ENCODE measurements at regions not wholly inside any gene's neighbourhood (a gene's known extent, or its start where the extent isn't known, plus 50 kb on each side); places are given as distances from the start of the nearest gene placed in this dataset.
"Not testable (repeated sequence)": the region's sequence is repeated elsewhere in the genome, so short reads cannot be mapped to it uniquely, and the experiment has no call there.

DNA sequence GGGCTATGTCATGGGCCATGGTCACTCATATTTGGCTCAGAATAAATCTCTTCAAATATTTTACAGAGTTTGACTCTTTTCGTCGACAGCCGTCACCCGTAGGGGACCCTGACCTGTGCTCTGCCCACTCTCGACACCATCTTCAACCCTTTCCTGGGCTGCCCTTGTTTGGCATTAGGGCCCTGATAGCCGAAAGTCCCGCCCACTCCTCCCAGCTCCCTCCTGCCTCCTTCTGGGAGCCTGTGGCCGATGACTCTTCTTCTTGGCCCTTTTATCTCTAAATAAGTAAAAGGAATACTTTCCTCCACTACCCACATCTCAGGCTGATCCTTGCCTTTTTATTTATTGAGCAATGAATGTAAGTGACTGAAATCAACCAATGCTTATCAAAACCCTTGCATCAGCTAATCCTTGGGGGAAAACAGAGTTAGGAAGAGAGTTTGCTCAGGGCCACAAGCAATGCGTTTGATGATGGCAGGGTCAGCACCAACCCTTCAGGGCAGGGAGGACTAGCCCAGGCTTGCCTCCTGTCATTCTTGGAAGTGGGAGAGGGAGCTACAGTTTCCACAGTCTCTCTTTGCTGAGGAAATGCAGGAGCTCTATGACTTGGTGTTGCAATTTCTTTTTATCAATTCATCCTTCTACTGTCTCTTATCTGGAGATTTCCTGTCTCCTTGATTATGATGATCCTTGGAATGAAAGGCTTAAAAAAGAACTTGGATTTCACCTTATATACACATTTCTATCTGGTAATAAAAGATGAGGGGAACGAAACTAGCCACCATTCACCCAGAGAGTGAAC is 218.2 kb upstream of the PODXL start:
- DNase-seq = no peak

DNA sequence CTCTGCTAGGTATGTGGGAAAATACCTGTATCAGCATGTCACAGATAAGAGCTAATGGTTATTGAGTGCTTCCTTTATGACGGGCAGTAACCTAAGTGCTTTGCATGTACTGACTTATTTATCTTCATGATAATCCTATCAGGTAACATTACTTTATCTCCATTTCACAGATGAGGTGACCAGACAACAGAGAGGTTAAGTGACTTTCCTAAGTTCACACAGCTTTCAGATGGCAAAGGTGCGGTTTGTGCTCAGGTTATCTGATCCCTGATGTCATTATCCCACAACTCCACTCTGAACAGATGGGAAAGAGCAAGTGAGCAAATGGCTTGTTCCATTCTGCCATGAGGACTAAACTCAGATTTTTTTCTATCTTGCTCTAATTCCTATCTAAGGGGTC is 217.0 kb upstream of the PODXL start:
- DNase-seq = no peak

DNA sequence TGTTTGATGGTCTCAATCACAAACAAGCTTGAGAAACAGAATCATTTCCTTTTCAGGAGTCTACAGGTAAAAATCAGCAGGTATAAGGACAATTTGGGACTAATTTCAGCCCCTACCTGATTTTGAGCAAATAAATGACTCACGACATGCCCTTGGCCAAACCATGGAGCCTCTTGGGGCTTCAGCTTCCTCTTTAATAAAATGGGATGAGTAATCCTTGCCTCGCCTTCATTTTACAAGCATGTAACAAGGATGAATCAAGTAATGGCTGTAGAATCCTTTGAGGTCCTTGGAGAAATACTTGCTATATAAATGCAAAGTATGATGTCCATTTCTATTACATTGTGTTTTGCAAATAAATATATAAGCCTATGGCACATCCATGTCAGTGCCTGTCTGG is 212.8 kb upstream of the PODXL start:
- DNase-seq = no peak

DNA sequence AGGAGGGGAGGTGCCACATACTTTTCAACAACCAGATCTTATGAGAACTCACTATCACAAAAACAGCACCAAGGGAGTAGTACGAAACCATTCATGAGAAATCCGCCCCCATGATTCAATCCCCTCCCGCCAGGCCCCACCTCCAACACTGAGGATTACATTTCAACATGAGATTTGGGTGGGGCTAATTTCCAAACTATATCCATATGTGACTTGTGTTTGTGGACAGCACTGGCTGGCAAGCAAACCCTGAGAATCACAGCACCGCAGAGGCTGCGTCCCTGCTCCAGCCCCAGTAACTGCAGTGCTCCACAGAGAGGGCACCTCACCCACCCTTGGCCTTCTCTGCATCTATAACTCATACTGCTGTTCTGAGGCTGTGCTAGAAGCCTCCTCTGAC is 211.2 kb upstream of the PODXL start:
- no peak for DNase-seq

DNA sequence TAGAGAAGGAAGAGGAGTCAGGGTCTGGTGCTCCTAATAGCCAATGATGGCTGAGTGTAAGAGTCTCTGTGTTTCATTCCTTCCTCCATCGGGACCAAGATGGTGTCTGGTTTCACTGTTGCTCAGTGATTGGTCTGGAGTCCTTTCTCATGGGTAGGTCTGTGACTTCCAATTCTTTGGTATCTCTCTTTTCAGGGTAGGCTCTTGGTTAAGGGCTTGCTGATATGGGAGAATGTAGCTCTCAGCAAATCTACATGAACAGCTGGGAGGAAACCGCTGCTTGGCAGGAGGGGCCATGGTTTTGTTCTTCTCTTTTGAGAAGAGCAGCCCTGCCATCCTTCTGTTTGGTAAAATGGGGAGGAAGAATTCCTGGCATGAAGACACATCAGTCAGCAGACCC is 209.1 kb upstream of the PODXL start:
- DNase-seq = no peak

DNA sequence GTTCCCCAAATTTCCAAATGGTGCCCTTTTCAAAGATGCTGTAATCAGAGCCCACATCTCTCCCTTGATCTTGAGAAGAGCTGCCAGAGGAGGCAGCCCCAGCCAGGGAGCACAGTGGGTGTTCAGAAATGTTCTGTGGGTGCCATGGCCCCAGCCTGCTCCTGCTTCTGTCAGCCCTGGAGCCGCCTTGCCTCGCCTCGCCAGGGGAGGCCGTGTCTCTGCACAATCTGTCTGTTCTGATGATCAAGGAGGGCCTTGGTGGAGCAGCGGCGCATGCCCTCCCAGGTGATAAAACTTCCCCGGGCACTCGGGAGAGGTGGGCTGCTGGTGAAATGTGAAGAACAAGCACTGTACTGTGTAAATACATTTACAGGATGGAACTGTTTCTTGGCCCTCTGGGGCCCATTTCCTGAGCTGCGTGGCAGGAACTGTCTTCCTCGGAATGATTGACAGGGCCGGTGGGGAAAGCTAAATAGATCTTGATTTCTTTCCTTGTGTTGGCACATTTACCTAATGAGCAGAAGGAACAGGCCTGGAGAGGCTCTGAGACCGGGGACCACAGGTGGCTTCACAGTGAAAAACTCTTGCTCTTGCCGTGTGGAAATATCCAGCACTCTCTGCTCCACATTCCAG is 207.8 kb upstream of the PODXL start:
- no peak for DNase-seq

DNA sequence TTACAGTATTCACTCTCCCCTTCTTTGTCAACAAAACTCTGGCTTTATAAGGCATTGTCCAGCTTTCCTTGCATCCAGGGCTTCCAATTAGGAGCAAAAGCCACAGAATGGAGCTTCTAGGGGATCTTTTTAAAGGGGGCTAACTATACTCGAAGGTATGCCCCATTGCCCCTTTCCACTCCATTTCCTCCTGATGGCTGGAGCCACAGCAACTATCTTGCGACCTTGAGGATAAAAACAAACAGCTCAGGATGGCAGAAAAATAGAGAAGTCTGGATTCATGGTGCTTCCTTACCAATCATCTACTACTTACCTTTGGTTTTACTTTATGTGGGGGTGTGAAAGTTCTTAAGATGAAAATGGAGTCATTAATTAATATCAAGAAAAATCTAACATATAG is 206.3 kb upstream of the PODXL start:
- DNase-seq = no peak

DNA sequence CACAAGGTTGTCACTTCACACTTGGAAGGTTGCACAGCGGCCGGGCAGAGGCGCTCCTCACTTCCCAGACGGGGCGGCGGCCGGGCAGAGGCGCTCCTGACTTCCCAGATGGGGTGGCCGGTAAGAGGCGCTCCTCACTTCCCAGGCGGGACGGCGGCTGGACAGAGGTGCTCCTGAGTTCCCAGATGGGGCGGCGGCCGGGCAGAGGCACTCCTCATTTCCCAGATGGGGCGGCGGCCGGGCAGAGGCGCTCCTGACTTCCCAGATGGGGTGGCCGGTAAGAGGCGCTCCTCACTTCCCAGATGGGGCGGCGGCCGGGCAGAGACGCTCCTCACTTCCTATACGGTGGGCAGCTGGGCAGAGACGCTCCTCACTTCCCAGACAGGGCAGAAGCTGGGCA is 199.4 kb upstream of the PODXL start:
- DNase-seq = not testable (repeated sequence)

DNA sequence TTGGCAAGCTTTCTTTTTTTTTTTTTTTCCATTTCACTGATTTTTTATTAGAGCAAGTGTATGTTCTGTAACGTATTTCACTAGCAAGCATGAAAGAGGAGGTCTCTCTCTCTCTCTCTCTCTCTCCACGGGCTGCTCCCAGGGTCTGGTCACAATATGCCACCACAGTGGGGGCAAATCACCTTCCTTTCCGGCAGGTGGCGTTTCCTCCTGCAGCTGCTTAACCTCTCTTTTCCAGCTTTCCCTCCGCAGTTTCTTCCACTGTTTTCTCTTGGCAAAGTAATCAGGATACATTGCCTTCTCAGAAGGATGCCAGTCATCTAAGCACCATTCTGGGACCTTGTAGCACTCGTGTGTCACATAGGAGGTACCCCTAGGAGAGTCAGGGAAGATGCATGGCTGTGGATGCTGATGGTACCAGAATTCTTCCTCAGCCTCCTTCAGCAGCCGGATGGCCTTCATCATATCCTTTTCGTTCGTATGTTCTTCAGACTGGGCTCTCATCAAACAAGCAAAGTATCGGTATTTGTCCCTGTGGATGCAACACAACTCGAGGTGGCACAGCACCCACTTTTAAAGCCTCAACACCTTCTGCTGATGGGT is 197.3 kb upstream of the PODXL start:
- no peak for DNase-seq

DNA sequence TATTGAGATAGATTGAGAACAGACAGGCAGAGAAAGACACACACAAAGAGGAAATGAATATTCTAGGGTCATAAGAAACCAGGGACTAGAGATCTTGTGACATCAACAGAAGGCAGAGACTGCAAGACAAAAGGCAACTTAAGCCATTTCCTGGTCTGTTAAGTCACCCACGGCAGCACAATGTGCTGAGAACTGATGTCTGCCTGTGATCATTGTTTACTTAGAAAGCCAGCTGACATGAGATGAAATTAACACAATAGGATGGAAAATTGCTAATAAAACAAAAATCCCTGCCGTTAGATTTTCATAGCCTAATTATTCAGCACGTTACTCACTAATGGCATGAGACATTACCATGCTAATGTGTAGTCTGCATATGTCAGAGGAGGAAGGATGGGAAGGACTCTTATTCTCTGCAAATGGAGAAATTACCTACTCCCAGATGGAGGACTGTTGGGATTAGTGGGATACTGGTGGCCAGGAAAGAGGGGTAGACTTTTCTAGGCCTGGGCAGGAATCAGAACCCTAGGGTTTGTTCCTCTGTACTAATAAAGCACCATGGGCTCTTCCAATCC is 191.3 kb upstream of the PODXL start:
- DNase-seq = no peak

DNA sequence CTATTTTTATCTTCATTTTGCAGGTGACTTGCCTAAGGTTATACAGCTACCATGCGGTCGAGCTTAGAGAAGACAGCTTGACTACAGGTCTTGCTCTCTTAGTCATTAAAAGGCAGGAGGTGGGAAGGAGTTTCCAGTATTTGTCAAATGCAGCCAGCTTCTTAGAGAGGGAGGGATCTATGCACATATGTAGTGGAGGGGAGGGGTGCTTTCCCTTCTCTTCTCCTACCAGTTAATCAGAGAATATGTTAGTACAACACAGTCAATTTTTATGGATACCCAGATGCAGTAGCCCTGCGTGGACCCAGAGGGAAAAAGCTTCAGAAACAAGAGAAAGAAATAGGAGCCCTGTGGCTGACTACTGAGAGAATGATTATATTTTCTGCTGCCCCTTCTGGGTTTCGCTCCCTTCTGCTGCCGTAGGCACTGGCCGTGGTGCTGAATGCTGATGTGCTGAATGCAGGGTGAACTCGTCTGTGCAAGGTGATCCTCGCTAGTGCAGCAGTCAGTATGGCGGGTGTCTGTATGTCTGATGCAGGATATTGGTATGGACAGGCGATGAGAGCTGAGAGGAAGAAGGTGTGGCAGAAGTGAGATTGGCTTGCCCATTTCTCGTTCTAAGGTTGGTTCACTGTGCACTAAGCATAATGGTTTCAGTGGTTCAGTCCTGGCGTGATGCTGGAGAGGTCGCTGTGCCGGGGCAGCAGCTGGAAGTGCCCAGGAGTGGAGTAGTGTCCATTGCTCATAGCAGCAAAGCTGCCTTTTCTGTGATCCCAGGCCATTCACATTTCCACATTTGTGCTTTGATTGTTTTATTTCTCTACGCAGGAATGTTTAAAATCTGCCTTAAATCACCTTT is 189.2 kb upstream of the PODXL start:
- DNase-seq = no peak

DNA sequence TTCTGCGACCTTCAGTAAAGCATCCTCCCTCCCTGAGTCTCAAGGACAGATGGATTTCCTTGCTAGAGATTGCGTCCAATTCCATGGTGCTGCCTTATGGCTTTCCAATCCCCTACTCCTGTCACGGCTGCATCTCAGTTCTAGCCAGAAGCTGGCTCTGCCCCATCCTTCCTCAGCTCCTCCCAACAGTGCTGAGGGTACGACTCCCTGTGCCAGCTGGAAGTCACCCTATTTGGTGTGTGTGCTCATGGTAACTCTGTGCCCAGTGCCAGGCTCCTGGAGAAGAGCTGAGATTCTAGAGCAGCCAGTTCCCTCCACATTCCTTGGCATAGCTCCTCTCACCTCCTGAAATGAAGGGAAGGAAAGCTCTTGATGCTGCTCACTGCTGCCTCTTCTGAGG is 185.0 kb upstream of the PODXL start:
- no peak for DNase-seq

DNA sequence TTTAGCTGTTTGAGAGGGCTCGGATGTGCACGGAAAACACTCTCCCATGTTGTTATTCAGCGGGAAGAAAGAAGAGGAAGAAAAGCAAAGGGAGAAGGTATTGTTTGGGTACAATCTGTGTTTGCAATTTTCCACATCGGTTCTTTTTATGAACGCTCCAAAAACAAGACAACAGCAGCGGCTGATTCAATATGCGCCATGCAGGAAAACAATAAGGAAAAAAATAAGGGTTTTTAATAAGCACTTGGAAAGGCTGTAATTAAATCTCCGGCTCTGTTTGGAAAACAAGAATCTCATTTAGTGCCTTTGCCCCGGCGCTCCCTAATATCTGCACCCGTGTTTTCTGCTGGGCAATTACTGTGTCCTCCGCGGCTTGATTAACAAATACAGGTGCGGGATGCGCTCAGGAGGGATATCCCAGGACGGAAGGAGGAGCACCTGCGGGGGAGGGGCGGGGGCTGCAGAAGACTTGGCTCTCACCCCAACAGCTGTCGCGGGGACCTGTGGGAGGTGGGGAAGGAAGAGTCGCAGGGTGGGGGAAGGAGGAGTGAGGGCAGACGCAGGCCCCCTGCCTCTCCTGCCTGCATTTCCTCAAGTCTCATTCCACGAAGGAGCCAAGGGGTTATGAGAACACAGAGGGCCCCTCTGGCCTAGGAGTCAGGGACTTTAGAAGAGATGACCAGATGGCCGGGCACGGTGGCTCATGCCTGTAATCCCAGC is 181.5 kb upstream of the PODXL start:
- no peak for DNase-seq

DNA sequence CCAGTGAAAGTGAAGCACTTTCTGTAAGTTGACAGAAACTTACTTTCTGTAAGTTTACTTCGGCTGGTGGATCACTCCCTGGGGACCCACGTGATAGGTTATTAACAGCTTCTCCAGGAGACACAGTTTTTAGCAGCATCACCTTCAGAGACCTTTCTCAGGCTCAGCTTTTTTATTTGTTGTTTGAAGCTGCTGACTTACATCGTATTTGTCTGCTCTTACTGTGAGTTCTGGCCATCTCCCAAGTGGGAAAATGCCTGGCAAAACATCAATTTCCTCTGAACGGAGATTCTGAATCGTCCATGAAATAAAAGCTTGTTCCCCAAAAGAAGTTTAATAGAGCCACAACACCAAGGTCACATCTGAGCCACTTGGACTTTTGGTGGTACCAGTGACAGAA is 178.7 kb upstream of the PODXL start:
- DNase-seq = no peak

DNA sequence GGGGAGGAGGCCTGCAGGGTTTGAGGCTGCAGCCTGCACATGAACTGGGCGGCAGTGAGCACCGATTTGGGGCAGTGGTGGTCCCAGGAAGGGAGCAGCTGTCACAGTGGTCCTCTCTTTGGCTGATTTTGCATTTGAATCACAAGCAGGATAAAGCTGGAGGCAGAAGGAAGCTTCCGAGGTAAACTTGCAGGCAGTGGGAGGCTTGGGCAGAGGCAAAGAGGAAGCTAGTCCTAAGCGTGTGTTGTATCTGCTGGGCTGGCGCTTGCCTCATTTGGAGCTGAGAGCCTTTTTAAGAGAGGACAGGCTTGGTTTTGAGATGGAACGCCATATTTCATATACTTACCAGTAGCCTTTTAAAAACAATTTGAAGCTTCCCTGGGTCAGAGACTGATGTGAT is 177.2 kb upstream of the PODXL start:
- no peak for DNase-seq

DNA sequence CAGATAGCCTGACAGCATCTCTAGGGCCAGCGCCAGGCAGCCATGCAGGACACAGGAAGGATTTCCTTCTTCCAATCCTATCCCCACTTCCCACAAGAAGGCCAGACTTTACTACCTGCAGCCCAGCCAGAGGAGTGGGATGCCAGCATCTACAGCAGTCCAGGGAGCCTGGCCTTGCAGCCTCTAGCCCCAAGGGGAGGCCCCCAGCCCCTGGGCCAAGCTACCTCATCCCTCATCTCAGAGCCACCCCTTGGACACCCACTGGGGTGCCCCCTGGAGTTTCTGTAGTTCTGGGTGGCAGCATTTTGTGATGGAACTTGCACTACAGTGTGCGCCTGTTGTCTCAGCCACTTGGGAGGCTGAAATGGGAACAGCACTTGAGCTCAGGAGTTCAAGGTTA is 170.8 kb upstream of the PODXL start:
- no peak for DNase-seq

DNA sequence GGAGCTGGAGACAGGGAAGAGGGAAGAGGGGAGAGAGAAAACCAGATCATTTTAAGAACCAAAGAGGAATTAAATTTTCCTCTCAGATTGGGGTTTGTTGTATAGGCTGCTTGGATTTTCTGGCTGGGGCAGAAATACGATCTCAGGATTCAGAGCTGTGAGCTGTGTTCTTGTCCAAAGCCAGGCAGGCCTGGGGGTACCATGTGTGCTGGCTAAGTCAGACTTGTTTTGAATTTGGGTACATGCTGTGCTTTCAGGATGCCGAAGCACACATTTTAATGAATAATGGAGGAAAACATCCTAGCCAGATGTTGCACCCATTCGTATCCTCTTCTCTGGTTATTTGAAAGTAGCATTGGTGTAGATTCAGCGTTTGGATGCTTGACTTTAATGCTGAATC is 170.3 kb upstream of the PODXL start:
- no peak for DNase-seq

DNA sequence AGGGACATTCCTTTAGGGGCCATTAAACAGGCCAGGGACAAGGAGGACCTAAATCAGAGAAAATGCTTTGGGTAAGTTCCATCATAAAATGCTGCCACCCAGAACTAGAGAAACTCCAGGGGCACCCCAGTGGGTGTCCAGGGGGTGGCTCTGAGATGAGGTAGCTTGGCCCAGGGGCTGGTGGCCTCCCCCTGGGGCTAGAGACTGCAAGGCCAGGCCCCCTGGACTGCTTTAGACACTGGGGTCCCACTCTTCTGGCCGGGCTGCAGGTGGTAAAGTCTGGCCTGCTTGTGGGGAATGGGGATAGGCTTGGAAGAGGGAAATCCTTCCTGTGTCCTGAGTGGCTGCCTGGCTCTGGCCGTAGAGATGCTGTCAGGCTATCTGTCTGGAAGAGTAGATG is 169.6 kb upstream of the PODXL start:
- DNase-seq = no peak

DNA sequence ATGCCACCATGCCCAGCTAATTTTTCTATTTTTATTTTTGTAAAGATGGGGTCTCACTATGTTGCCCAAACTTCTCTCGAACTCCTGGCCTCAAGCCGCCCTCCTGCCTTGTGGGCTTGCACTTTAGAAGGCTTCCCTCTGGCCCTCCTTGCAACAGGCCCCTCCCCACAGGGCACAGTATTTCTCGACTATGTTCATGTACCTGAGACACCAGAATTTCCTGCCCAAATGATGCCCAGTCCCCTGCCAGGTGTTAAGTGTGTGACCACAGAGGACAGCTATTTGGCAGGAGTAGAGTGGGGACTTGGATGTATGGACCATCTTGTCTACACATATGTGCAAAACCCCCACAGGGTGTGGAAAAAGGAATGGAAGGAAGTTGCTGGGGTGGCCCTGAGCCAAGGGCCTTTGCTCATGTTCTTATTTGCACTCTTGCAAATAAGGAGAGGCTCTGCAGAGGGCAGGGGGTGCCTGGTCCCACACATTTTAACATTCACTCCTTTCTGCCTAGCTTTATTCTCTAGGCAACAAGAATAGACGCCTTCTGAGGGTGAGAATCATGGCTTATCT is 168.4 kb upstream of the PODXL start:
- no peak for DNase-seq

DNA sequence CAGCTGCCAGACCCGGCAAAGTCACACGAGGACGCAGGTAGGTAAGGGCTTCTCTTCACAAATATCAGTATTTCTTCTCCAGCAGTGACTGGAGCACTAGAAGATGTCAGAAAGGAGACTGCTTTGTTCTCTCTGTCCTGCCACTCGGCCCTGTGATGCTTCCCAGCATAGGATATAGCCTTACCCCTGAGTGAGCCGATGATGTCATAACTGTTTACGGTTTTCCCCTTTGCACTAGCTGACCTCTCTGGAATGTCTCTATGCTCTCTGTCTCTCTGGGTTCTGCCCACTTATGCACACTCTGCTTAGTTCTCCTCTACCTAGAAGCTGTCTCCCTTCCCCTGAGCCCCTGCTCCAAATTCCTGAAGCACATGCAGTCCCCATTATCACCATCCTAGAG is 167.5 kb upstream of the PODXL start:
- DNase-seq = no peak

DNA sequence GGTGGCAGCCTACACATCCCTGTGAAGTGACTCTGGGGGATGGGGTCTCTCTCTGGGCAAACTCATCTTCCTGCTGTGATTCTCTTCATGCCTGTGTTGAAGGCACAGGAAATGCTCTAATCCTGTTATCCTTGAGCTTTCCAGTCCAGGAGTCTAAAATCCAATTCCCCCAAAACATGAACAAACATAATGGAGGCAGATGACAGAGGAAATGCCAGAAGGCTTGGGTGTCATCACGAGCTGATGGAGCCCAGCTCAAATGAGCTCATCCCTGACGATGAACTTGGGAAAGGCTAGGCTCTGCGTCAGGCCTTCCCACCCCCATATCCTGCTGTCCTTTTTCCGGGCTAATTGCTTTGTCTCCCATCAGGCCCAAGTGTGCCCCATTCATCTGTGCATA is 165.9 kb upstream of the PODXL start:
- no peak for DNase-seq

DNA sequence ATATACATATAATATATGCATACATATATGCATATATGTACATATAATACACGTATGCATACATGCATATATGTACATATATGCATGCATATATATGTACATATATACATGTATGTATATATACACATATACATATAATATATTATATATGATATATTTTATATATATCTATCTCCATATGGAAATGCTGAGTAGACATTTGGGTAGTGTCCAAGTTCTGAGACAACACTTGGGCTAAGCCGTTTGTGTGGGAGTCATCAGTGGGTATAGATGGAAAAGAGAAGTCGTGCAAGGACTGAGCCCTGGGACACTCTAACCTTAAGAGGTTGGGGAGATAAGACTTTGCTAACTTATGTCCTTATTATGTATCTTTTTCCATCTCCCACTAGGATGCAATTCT is 165.2 kb upstream of the PODXL start:
- DNase-seq = no peak
